Stomach (tissue), 4 donors: ENCODE measurements at regions not wholly inside any gene's neighbourhood (a gene's known extent, or its start where the extent isn't known, plus 50 kb on each side); places are given as distances from the start of the nearest gene placed in this dataset.

Experiments used
- CTCF ChIP-seq, 7 experiments: fragments of 450-650 bp in 4 of 7; fragments of 200-600 bp in 3 of 7; sonication (generic) in 3 of 7; IDR thresholded peaks; one replicate each; pipeline ENCODE4 v1.5.1; 2016 to 2019; ENCODE audit warnings: antibody characterized with exemption in 7 of 7, control low read depth in 2 of 7, mild to moderate bottlenecking in 1 of 7
- POLR2AphosphoS5 ChIP-seq, 3 donors: sonication (generic); formaldehyde crosslinking; IDR thresholded peaks; one replicate each; pipeline ENCODE4 v1.6.1; 2016; ENCODE audit warnings: antibody characterized with exemption in 3 of 3

- no peak for TF ChIP-seq CTCF (IDR thresholded peaks at IDR 0.05)
- TF ChIP-seq POLR2AphosphoS5 (IDR thresholded peaks at IDR 0.05) = no peak
Observed at GRCh38 chr2:78963881-78964280, 61.6 kb upstream of the REG3G start.
